ENCODE measurements at regions not wholly inside any gene's neighbourhood (a gene's known extent, or its start where the extent isn't known, plus 50 kb on each side); places are given as distances from the start of the nearest gene placed in this dataset.

GRCh38 chr22:48482771-48483170 lies 1344.9 kb downstream of the BRD1 start:
- TF ChIP-seq EZH2 (IDR thresholded peaks at IDR 0.05; ENCODE audit: borderline replicate concordance, insufficient read depth, low read depth, low read length, poor library complexity, severe bottlenecking) = no peak
- TF ChIP-seq CTCF (IDR thresholded peaks at IDR 0.05) = no peak
